CD4-positive, alpha-beta memory T cell (primary cell): ENCODE measurements at regions not wholly inside any gene's neighbourhood (a gene's known extent, or its start where the extent isn't known, plus 50 kb on each side); places are given as distances from the start of the nearest gene placed in this dataset.
A peak's percentile ranks its signal among the peaks of the same experiment; 100 is the strongest.

Source experiments
- CTCF ChIA-PET: fragments of 350-600 bp; sonication (Branson Sonifier 250); formaldehyde crosslinking; loops from one replicate; lab custom pipeline; 2021; ENCODE audit warnings: inconsistent platforms; ENCODE audit not compliant: partially characterized antibody; lab: Charles Lee
- POLR2A ChIA-PET: fragments of 350-600 bp; sonication (Branson Sonifier 250); formaldehyde crosslinking; loops from one replicate; lab custom pipeline; 2021; ENCODE audit not compliant: partially characterized antibody; lab: Charles Lee
- DNase-seq, 5 donors: peaks; one replicate each; pipeline versions ENCODE4 v3.0.0 to v3.0.0-alpha.2; 2020 to 2022; ENCODE audit warnings: mixed read lengths in 1 of 5
- H3K27ac ChIP-seq: one replicate; pipeline ENCODE4 v1.7.0; 2013; ENCODE audit warnings: low read depth, low read length
- H3K27me3 ChIP-seq: 2 replicates; pipeline ENCODE4 v1.7.0; 2013; ENCODE audit warnings: mild to moderate bottlenecking, low read length, moderate library complexity; ENCODE audit not compliant: insufficient read depth
- H3K36me3 ChIP-seq: 2 replicates; pipeline ENCODE4 v1.7.0; 2013; ENCODE audit warnings: mild to moderate bottlenecking, low read length, moderate library complexity; ENCODE audit not compliant: insufficient read depth
- H3K4me1 ChIP-seq: 2 replicates; pipeline ENCODE4 v1.7.0; 2013; ENCODE audit warnings: mild to moderate bottlenecking, low read length, moderate library complexity; ENCODE audit not compliant: insufficient read depth
- H3K4me3 ChIP-seq, 2 donors: one replicate each; pipeline ENCODE4 v1.7.0; 2013; ENCODE audit warnings: low read length in 2 of 2, mild to moderate bottlenecking in 1 of 2
- H3K9me3 ChIP-seq, 2 donors: one replicate each; pipeline ENCODE4 v1.7.0; 2013; ENCODE audit warnings: low read length in 2 of 2, control low read depth in 1 of 2; ENCODE audit not compliant: control insufficient read depth in 1 of 2
- H3K27ac Mint-ChIP-seq, 7 donors: one replicate each; pipeline ENCODE4 v1.8.0; 2020 to 2021; ENCODE audit warnings: mixed read lengths in 7 of 7, mild to moderate bottlenecking in 6 of 7, inconsistent platforms in 3 of 7, moderate library complexity in 3 of 7
- H3K27me3 Mint-ChIP-seq, 2 donors: one replicate each; pipeline ENCODE4 v1.8.0; 2020 to 2021; ENCODE audit warnings: mixed read lengths in 2 of 2
- H3K36me3 Mint-ChIP-seq, 2 donors: one replicate each; pipeline ENCODE4 v1.8.0; 2020 to 2021; ENCODE audit warnings: mixed read lengths in 2 of 2, inconsistent platforms in 1 of 2, mild to moderate bottlenecking in 1 of 2
- H3K4me1 Mint-ChIP-seq, 4 donors: one replicate each; pipeline ENCODE4 v1.8.0; 2020 to 2021; ENCODE audit warnings: mixed read lengths in 4 of 4, mild to moderate bottlenecking in 1 of 4
- H3K4me3 Mint-ChIP-seq, 8 donors: one replicate each; pipeline ENCODE4 v1.8.0; 2020 to 2021; ENCODE audit warnings: mixed read lengths in 8 of 8, mild to moderate bottlenecking in 7 of 8, moderate library complexity in 6 of 8, inconsistent platforms in 3 of 8
- H3K9me3 Mint-ChIP-seq, 8 donors: one replicate each; pipeline ENCODE4 v1.8.0; 2020 to 2021; ENCODE audit warnings: mixed read lengths in 8 of 8, mild to moderate bottlenecking in 5 of 8, inconsistent platforms in 3 of 8, moderate library complexity in 1 of 8
- intact Hi-C: fragments of 100-400 bp; cut with micrococcal nuclease; formaldehyde crosslinking; loops from one replicate; pipeline ENCODE4 v1.15.1; 2023

GRCh38 chr12:45654002-45654665 is 75.4 kb upstream of the ARID2 start:
- no peak for DNase-seq
- H3K4me3 ChIP-seq = no peak overlapping the region
- H3K36me3 Mint-ChIP-seq = no peaks in the 10 kb centered on the region
- no peak overlapping the region for H3K27ac Mint-ChIP-seq
- H3K4me1 ChIP-seq = no peaks in the 10 kb centered on the region
- H3K27ac ChIP-seq = no peak overlapping the region
- peaks cover 11 to 12% of the 10 kb centered on the region in 2 donors for H3K27me3 Mint-ChIP-seq
- intact Hi-C loops = no loop called here
- H3K4me3 Mint-ChIP-seq = no peak overlapping the region
- no peaks in the 10 kb centered on the region for H3K36me3 ChIP-seq
- no peaks in the 10 kb centered on the region for H3K9me3 Mint-ChIP-seq
- no peaks in the 10 kb centered on the region for H3K9me3 ChIP-seq
- POLR2A ChIA-PET = interaction anchor here (1.3 to 3.0 kb wide), 3 partner anchors 11 to 73 kb away, joined by 4 to 15 read pairs (median 8); no protein-coding TSS in a partner anchor
- CTCF ChIA-PET = interaction anchor here (1.0 to 4.8 kb wide), 5 partner anchors 8 to 103 kb away, joined by 3 to 46 read pairs (median 15); no protein-coding TSS in a partner anchor
- H3K27me3 ChIP-seq = no peaks in the 10 kb centered on the region
- H3K4me1 Mint-ChIP-seq = peaks cover 0 to 8% (median 4%) of the 10 kb centered on the region in 4 donors

- H3K4me1 Mint-ChIP-seq = peaks cover 0 to 8% (median 4%) of the 10 kb centered on the region in 4 donors
- peaks cover 0 to 4% (median 0%) of the 10 kb centered on the region in 8 donors for H3K9me3 Mint-ChIP-seq
- no peak overlapping the region for H3K27ac Mint-ChIP-seq
- POLR2A ChIA-PET = interaction anchor here (1.3 to 3.0 kb wide), 3 partner anchors 10 to 72 kb away, joined by 4 to 15 read pairs (median 8); no protein-coding TSS in a partner anchor
- no peak overlapping the region for H3K4me3 ChIP-seq
- intact Hi-C loops = loop anchor here (1.0 kb wide), 2 partner anchors 70 to 91 kb away; no protein-coding TSS in a partner anchor
- no peak overlapping the region for H3K27ac ChIP-seq
- peak; percentile 49 to 81 (median 70) for DNase-seq
- H3K9me3 ChIP-seq = no peaks in the 10 kb centered on the region
- peaks cover 8 to 9% of the 10 kb centered on the region in 2 donors for H3K27me3 Mint-ChIP-seq
- H3K4me1 ChIP-seq = no peaks in the 10 kb centered on the region
- CTCF ChIA-PET = interaction anchor here (0.7 to 4.8 kb wide), 7 partner anchors 9 to 111 kb away, joined by 3 to 46 read pairs (median 6); no protein-coding TSS in a partner anchor
- no peaks in the 10 kb centered on the region for H3K36me3 ChIP-seq
- no peaks in the 10 kb centered on the region for H3K27me3 ChIP-seq
- H3K4me3 Mint-ChIP-seq = no peak overlapping the region
- H3K36me3 Mint-ChIP-seq = no peaks in the 10 kb centered on the region
Measured at GRCh38 chr12:45655186-45655585, 74.3 kb upstream of the ARID2 start.

GRCh38 chr12:45655743-45656142 is 73.8 kb upstream of the ARID2 start:
- DNase-seq = no peak
- peaks cover 0 to 8% (median 4%) of the 10 kb centered on the region in 4 donors for H3K4me1 Mint-ChIP-seq
- Histone ChIP-seq H3K36me3 (no peaks in the 10 kb centered on the region), H3K4me3 (no peak overlapping the region), H3K27me3 (no peaks in the 10 kb centered on the region), H3K9me3 (no peaks in the 10 kb centered on the region), H3K4me1 (no peaks in the 10 kb centered on the region), H3K27ac (no peak overlapping the region)
- peaks cover 0 to 4% (median 0%) of the 10 kb centered on the region in 8 donors for H3K9me3 Mint-ChIP-seq
- ChIA-PET POLR2A (interaction anchor here (1.3 to 3.0 kb wide), 3 partner anchors 9 to 72 kb away, joined by 4 to 15 read pairs (median 8); no protein-coding TSS in a partner anchor), CTCF (interaction anchor here (0.7 to 4.8 kb wide), 7 partner anchors 8 to 111 kb away, joined by 3 to 46 read pairs (median 6); no protein-coding TSS in a partner anchor)
- peak overlapping the region in 3 of 7 donors; percentile 23 to 60 (median 48) for H3K27ac Mint-ChIP-seq
- no peak overlapping the region for H3K4me3 Mint-ChIP-seq
- H3K36me3 Mint-ChIP-seq = no peaks in the 10 kb centered on the region
- intact Hi-C loops = loop anchor here (1.0 kb wide), 2 partner anchors 70 to 91 kb away; no protein-coding TSS in a partner anchor
- H3K27me3 Mint-ChIP-seq = peaks cover 4 to 14% of the 10 kb centered on the region in 2 donors

GRCh38 chr12:45658020-45658419 is 71.5 kb upstream of the ARID2 start:
- peaks cover 3 to 16% of the 10 kb centered on the region in 2 donors for H3K27me3 Mint-ChIP-seq
- H3K27ac Mint-ChIP-seq = peak overlapping the region in 1 of 7 donors; percentile 64
- POLR2A ChIA-PET = no interaction called here
- Histone ChIP-seq H3K4me3 (no peak overlapping the region), H3K27ac (no peak overlapping the region), H3K36me3 (no peaks in the 10 kb centered on the region), H3K9me3 (no peaks in the 10 kb centered on the region), H3K27me3 (no peaks in the 10 kb centered on the region), H3K4me1 (no peaks in the 10 kb centered on the region)
- CTCF ChIA-PET = interaction anchor here (1.3 to 4.8 kb wide), 2 partner anchors 69 to 102 kb away, joined by 3 to 43 read pairs; no protein-coding TSS in a partner anchor
- no peaks in the 10 kb centered on the region for H3K36me3 Mint-ChIP-seq
- H3K4me1 Mint-ChIP-seq = peaks cover 0 to 8% (median 4%) of the 10 kb centered on the region in 4 donors
- DNase-seq = no peak
- intact Hi-C loops = no loop called here
- H3K4me3 Mint-ChIP-seq = no peak overlapping the region
- peaks cover 0 to 4% (median 0%) of the 10 kb centered on the region in 8 donors for H3K9me3 Mint-ChIP-seq

- DNase-seq = no peak
- peaks cover 0 to 4% (median under 1%) of the 10 kb centered on the region in 4 donors for H3K4me1 Mint-ChIP-seq
- Histone ChIP-seq H3K36me3 (no peaks in the 10 kb centered on the region), H3K27ac (no peak overlapping the region), H3K4me1 (no peaks in the 10 kb centered on the region), H3K27me3 (no peaks in the 10 kb centered on the region), H3K9me3 (no peaks in the 10 kb centered on the region), H3K4me3 (no peak overlapping the region)
- H3K27ac Mint-ChIP-seq = no peak overlapping the region
- peaks cover 0 to 8% (median 0%) of the 10 kb centered on the region in 8 donors for H3K9me3 Mint-ChIP-seq
- H3K36me3 Mint-ChIP-seq = no peaks in the 10 kb centered on the region
- POLR2A ChIA-PET = no interaction called here
- peaks cover 0 to 18% of the 10 kb centered on the region in 2 donors for H3K27me3 Mint-ChIP-seq
- CTCF ChIA-PET = no interaction called here
- intact Hi-C loops = loop anchor here (10.0 kb wide), 1 partner anchor 334 kb away; the partner anchor contains the start of gene SCAF11
- no peak overlapping the region for H3K4me3 Mint-ChIP-seq
Measured at GRCh38 chr12:45660330-45660729, 69.2 kb upstream of the ARID2 start.

GRCh38 chr12:45663455-45663854 is 66.1 kb upstream of the ARID2 start:
- H3K4me3 Mint-ChIP-seq = no peak overlapping the region

GRCh38 chr12:45665941-45666340 is 63.6 kb upstream of the ARID2 start:
- Mint-ChIP-seq H3K4me1 (peaks cover 19 to 39% (median 25%) of the 10 kb centered on the region in 4 donors), H3K4me3 (no peak overlapping the region), H3K9me3 (peaks cover 0 to 4% (median 0%) of the 10 kb centered on the region in 8 donors), H3K36me3 (no peaks in the 10 kb centered on the region), H3K27me3 (peaks cover 0 to 4% of the 10 kb centered on the region in 2 donors), H3K27ac (no peak overlapping the region)
- H3K27me3 ChIP-seq = no peaks in the 10 kb centered on the region
- intact Hi-C loops = loop anchor here (10.0 kb wide), 1 partner anchor 329 kb away; the partner anchor contains the start of gene SCAF11
- H3K36me3 ChIP-seq = no peaks in the 10 kb centered on the region
- CTCF ChIA-PET = no interaction called here
- POLR2A ChIA-PET = interaction anchor here (5.9 kb wide), 1 partner anchor 62 kb away, joined by 99 read pairs; the partner anchor contains the start of gene ARID2
- H3K4me1 ChIP-seq = peaks cover 28% of the 10 kb centered on the region
- H3K27ac ChIP-seq = no peak overlapping the region
- no peak overlapping the region for H3K4me3 ChIP-seq
- no peak for DNase-seq
- H3K9me3 ChIP-seq = no peaks in the 10 kb centered on the region

More at GRCh38 chr12:45663455-45663854, 66.1 kb upstream of the ARID2 start:
- Histone ChIP-seq H3K4me3 (no peak overlapping the region), H3K36me3 (no peaks in the 10 kb centered on the region), H3K27ac (no peak overlapping the region), H3K9me3 (no peaks in the 10 kb centered on the region), H3K27me3 (no peaks in the 10 kb centered on the region), H3K4me1 (peaks cover 3% of the 10 kb centered on the region)
- intact Hi-C loops = loop anchor here (10.0 kb wide), 1 partner anchor 331 kb away; the partner anchor contains the start of gene SCAF11
- Mint-ChIP-seq H3K4me1 (peaks cover under 1 to 17% (median 4%) of the 10 kb centered on the region in 4 donors), H3K36me3 (no peaks in the 10 kb centered on the region), H3K27me3 (peaks cover 0 to 16% of the 10 kb centered on the region in 2 donors), H3K9me3 (peaks cover 0 to 8% (median 0%) of the 10 kb centered on the region in 8 donors), H3K27ac (no peak overlapping the region)
- CTCF ChIA-PET = interaction anchor here (1.6 kb wide), 1 partner anchor 8 kb away, joined by 6 read pairs; no protein-coding TSS in a partner anchor
- POLR2A ChIA-PET = no interaction called here
- no peak for DNase-seq
